ENCODE measurements at regions not wholly inside any gene's neighbourhood (a gene's known extent, or its start where the extent isn't known, plus 50 kb on each side); places are given as distances from the start of the nearest gene placed in this dataset.

DNA sequence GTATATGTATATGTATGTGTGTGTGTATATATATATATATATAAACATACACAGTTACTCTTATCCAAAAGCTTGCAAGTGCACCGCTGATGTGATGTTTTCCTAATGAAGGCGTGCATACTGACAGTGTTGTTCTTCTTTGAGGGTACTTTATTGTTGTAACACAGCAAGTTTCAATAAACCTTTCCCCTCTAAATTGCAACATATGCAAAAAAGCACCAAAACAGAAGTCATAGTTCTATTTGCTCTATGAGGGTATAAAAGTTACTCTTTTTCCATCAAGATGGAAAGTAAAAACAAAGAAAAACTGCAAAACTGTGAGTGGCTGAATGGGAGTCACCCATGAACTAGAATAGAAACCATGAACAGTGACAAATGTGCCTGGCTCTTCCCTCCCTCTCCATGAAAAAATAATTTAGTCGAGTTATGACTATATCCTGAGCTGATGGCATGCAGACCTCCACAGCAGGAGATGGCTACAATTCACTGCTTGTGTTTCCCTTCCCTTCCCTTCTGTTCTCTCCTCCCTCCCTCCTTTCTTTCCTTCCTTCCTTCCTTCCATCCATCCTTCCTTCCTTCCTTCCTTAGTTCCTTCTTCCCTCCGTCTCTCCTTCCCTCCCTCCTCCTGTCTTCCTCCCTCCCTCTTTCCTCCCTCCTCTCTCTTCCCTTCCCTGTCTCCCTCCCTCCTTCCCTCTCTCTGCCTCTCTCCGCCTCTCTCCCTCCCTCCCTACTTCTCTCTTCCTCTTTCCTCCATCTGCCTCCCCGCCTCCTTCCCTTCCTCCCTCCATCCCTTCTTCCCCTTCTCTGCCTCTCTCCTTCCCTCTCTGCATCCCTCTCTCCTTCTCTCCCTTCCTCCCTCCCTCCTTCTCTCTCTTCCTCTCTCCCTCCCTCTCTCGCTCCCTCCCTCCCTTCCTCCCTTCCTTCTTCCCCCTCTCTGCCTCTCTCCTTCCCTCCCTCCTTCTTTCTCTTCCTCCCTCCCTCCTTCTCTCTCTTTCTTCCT, 220.7 kb upstream of the POU3F1 start:
- TF ChIP-seq, protein P1, sequence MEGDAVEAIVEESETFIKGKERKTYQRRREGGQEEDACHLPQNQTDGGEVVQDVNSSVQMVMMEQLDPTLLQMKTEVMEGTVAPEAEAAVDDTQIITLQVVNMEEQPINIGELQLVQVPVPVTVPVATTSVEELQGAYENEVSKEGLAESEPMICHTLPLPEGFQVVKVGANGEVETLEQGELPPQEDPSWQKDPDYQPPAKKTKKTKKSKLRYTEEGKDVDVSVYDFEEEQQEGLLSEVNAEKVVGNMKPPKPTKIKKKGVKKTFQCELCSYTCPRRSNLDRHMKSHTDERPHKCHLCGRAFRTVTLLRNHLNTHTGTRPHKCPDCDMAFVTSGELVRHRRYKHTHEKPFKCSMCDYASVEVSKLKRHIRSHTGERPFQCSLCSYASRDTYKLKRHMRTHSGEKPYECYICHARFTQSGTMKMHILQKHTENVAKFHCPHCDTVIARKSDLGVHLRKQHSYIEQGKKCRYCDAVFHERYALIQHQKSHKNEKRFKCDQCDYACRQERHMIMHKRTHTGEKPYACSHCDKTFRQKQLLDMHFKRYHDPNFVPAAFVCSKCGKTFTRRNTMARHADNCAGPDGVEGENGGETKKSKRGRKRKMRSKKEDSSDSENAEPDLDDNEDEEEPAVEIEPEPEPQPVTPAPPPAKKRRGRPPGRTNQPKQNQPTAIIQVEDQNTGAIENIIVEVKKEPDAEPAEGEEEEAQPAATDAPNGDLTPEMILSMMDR (IDR thresholded peaks at IDR 0.05; ENCODE audit: insufficient read depth, low read length): no peak
- TF ChIP-seq, protein P2, sequence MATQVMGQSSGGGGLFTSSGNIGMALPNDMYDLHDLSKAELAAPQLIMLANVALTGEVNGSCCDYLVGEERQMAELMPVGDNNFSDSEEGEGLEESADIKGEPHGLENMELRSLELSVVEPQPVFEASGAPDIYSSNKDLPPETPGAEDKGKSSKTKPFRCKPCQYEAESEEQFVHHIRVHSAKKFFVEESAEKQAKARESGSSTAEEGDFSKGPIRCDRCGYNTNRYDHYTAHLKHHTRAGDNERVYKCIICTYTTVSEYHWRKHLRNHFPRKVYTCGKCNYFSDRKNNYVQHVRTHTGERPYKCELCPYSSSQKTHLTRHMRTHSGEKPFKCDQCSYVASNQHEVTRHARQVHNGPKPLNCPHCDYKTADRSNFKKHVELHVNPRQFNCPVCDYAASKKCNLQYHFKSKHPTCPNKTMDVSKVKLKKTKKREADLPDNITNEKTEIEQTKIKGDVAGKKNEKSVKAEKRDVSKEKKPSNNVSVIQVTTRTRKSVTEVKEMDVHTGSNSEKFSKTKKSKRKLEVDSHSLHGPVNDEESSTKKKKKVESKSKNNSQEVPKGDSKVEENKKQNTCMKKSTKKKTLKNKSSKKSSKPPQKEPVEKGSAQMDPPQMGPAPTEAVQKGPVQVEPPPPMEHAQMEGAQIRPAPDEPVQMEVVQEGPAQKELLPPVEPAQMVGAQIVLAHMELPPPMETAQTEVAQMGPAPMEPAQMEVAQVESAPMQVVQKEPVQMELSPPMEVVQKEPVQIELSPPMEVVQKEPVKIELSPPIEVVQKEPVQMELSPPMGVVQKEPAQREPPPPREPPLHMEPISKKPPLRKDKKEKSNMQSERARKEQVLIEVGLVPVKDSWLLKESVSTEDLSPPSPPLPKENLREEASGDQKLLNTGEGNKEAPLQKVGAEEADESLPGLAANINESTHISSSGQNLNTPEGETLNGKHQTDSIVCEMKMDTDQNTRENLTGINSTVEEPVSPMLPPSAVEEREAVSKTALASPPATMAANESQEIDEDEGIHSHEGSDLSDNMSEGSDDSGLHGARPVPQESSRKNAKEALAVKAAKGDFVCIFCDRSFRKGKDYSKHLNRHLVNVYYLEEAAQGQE (IDR thresholded peaks at IDR 0.05; ENCODE audit: insufficient replicate concordance, low read depth): no peak
- TF ChIP-seq POLR2AphosphoS5 (IDR thresholded peaks at IDR 0.05; ENCODE audit: low read depth): no peak
- no peak for TF ChIP-seq SPI1 (IDR thresholded peaks at IDR 0.05; ENCODE audit: borderline replicate concordance, low read depth)

Measured in HL-60 (cell line).